ENCODE measurements at regions not wholly inside any gene's neighbourhood (a gene's known extent, or its start where the extent isn't known, plus 50 kb on each side); places are given as distances from the start of the nearest gene placed in this dataset.

- no peak for TF ChIP-seq CTCF (IDR thresholded peaks at IDR 0.05; ENCODE audit: insufficient read depth, low read length, poor library complexity, severe bottlenecking)
- no peaks in the 10 kb centered on the region; the same call in 1 of the 2 replicates for H3K27me3 ChIP-seq (replicated peaks; ENCODE audit: control insufficient read depth, insufficient read depth, low read length)
- no peak for DNase-seq (ENCODE audit: extremely low read depth, insufficient read length)
- no peaks in the 10 kb centered on the region for H3K36me3 ChIP-seq (ENCODE audit: control insufficient read depth, insufficient read depth, low read length)
- H3K4me3 ChIP-seq (replicated peaks; ENCODE audit: low read depth, low read length): no peak overlapping the region
Observed at GRCh38 chr20:10805764-10806163, 132.0 kb upstream of the JAG1 start.

GRCh38 chr20:10806539-10806938 is 132.7 kb upstream of the JAG1 start:
- no peak for DNase-seq (ENCODE audit: extremely low read depth, insufficient read length)
- Histone ChIP-seq H3K4me3 (replicated peaks; ENCODE audit: low read depth, low read length) (no peak overlapping the region), H3K36me3 (ENCODE audit: control insufficient read depth, insufficient read depth, low read length) (no peaks in the 10 kb centered on the region), H3K27me3 (replicated peaks; ENCODE audit: control insufficient read depth, insufficient read depth, low read length) (no peaks in the 10 kb centered on the region; the same call in 1 of the 2 replicates)
- no peak for TF ChIP-seq CTCF (IDR thresholded peaks at IDR 0.05; ENCODE audit: insufficient read depth, low read length, poor library complexity, severe bottlenecking)

- TF ChIP-seq CTCF (IDR thresholded peaks at IDR 0.05; ENCODE audit: insufficient read depth, low read length, poor library complexity, severe bottlenecking): no peak
Observed at GRCh38 chr20:10807013-10807412, 133.2 kb upstream of the JAG1 start.

DNA sequence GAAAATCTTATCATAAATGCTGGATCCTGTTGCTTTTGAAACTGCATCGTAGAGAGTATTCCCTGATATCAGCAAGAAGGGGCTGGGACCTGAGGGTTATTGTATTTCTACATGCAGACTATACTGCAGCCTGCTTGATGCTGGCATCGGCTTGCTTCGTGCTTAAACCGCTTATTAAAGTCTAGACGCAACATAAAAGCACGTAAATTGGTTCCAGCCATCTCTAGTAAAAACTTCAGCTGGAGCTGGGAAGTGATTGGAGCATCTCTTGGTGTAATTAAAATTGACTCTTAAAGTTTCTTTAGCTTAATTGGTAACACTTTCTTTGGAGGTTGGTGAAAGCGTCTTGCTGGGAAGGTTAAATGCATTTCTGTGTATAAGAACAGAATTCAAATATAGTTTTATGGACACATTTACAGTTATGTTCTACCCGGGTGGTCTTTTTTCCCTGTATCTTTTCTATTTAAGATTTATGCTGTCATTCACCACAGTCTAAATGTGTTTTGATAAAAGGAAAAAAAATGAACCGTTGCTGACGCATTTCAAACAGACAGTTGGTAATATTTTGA is 139.0 kb upstream of the JAG1 start:
- no peaks in the 10 kb centered on the region for H3K36me3 ChIP-seq (ENCODE audit: control insufficient read depth, insufficient read depth, low read length)
- no peak for TF ChIP-seq CTCF (IDR thresholded peaks at IDR 0.05; ENCODE audit: insufficient read depth, low read length, poor library complexity, severe bottlenecking)
- H3K27me3 ChIP-seq (replicated peaks; ENCODE audit: control insufficient read depth, insufficient read depth, low read length): no peaks in the 10 kb centered on the region; the same call in 1 of the 2 replicates
- DNase-seq (ENCODE audit: extremely low read depth, insufficient read length): no peak
- H3K4me3 ChIP-seq (replicated peaks; ENCODE audit: low read depth, low read length): no peak overlapping the region

More at GRCh38 chr20:10807013-10807412, 133.2 kb upstream of the JAG1 start:
- Histone ChIP-seq H3K36me3 (ENCODE audit: control insufficient read depth, insufficient read depth, low read length) (no peaks in the 10 kb centered on the region), H3K4me3 (replicated peaks; ENCODE audit: low read depth, low read length) (no peak overlapping the region), H3K27me3 (replicated peaks; ENCODE audit: control insufficient read depth, insufficient read depth, low read length) (no peaks in the 10 kb centered on the region; the same call in 1 of the 2 replicates)
- DNase-seq (ENCODE audit: extremely low read depth, insufficient read length): no peak

DNA sequence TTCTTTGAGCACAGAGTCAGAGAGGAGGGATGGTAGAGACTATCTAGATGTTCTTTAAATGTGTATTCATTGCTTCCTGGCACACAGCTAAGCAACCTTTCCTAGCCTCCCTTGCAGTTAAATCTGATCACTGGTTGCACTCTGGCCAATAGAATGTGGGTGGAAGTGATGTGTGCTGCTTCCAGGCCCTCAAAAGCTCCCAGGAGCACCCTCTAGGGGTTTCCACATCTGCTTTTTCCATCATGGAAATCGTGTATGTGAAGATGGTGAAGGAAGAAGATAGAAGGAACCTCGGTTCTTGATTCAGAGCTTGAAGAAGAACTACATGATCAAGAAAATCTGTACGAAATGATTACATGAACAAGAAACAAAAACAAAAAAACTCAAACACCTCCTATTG is 149.8 kb upstream of the JAG1 start:
- no peak for TF ChIP-seq CTCF (IDR thresholded peaks at IDR 0.05; ENCODE audit: insufficient read depth, low read length, poor library complexity, severe bottlenecking)
- Histone ChIP-seq H3K27me3 (replicated peaks; ENCODE audit: control insufficient read depth, insufficient read depth, low read length) (no peaks in the 10 kb centered on the region; the same call in 1 of the 2 replicates), H3K4me3 (replicated peaks; ENCODE audit: low read depth, low read length) (no peak overlapping the region), H3K36me3 (ENCODE audit: control insufficient read depth, insufficient read depth, low read length) (no peaks in the 10 kb centered on the region)
- no peak for DNase-seq (ENCODE audit: extremely low read depth, insufficient read length)
